NT2/D1 (cell line): ENCODE measurements at regions not wholly inside any gene's neighbourhood (a gene's known extent, or its start where the extent isn't known, plus 50 kb on each side); places are given as distances from the start of the nearest gene placed in this dataset.

ENCODE experiments used
- SUZ12 ChIP-seq: IDR thresholded peaks from 2 replicates; pipeline ENCODE4 v1.6.1; 2011; ENCODE audit not compliant: insufficient read length, insufficient read depth; ENCODE audit errors: extremely low read depth
- ZNF274 ChIP-seq: IDR thresholded peaks from 2 replicates; pipeline ENCODE4 v1.6.1; 2011; ENCODE audit warnings: mild to moderate bottlenecking, low read depth, low read length

GRCh38 chr16:79994418-79994817, 393.9 kb upstream of the MAF start:
- TF ChIP-seq SUZ12 (no peak), ZNF274 (no peak)
